ENCODE measurements at regions not wholly inside any gene's neighbourhood (a gene's known extent, or its start where the extent isn't known, plus 50 kb on each side); places are given as distances from the start of the nearest gene placed in this dataset.

DNA sequence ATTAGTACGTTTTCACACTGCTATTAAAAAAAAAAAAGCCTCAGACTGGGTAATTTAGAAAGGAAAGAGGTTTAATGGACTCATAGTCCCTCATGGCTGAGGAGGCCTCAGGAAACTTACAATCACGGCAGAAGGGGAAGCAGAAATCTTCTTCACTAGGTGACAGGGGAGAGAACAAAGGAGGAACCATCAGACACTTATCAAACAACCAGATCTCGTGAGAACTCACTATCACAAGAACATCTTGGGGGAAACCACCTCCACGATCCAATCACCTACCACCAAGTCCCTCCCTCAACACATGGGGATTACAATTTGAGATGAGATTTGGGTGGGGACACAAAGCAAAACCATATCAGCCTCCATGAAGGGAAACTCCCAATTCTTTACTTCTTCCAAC lies 85.2 kb upstream of the MAFB start:
- no peak for TF ChIP-seq CTCF (IDR thresholded peaks at IDR 0.05; ENCODE audit: low read length, missing control alignments)
- no peak for DNase-seq (ENCODE audit: low read depth)

GRCh38 chr20:40775561-40776146 lies 86.6 kb upstream of the MAFB start:
- no peak for DNase-seq (ENCODE audit: low read depth)
- TF ChIP-seq CTCF (IDR thresholded peaks at IDR 0.05; ENCODE audit: low read length, missing control alignments), result no peak
- H3K4me3 ChIP-seq (replicated peaks; ENCODE audit: low read depth, low read length), result no peak overlapping the region

More for the DNA sequence above, 85.2 kb upstream of the MAFB start:
- no peak overlapping the region for H3K4me3 ChIP-seq (replicated peaks; ENCODE audit: low read depth, low read length)

DNA sequence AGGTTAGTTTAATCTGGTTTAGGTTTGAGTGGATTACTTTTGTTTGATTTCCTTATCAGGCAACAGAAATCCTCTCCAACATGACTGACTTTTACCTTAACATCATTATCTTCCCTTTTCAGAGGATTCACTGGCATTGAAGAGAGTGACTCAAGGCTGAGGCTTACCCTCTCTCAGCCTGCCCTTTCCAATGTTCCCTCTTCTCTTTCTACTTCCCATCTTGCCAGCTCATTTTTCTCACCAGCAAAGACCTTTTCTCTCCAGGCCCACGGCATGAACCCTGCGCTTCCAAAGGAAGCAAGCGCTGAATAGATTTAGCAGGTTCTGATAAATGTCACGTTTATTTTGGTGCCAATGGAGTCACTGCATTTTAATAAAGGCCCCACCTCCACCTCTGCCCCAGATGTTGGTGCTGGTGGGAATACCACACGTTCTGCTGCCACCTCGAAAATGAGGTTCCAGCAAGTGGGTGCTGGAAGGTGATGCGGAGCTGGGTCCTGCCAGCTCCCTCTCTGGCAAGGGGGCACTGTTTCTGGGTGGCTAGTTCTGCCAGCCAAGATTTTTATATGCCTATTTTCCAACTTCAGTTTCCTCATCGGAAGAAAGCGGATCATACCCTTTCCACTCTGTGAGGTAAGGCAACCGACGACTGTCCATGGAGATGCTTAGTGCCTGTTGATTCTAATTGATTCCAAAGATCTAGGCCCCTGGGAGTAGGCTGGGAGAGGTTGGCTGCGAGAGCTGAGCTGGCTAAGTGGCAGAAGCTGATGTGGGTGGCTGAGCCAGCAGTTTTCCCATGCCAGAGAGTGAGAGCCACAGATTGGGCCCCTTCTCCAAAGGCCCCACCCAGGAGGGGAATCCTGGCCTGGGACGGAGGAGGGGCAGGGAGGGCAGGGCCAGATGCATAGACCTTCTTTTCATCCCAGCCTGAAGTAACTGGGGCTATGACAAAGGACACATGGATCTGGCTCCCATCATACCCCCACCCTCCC lies 87.7 kb upstream of the MAFB start:
- H3K4me3 ChIP-seq (replicated peaks; ENCODE audit: low read depth, low read length), result no peak overlapping the region
- no peak for DNase-seq (ENCODE audit: low read depth)
- no peak for TF ChIP-seq CTCF (IDR thresholded peaks at IDR 0.05; ENCODE audit: low read length, missing control alignments)

GRCh38 chr20:40777653-40778052 lies 88.6 kb upstream of the MAFB start:
- DNase-seq (ENCODE audit: low read depth), result no peak
- H3K4me3 ChIP-seq (replicated peaks; ENCODE audit: low read depth, low read length), result no peak overlapping the region
- TF ChIP-seq CTCF (IDR thresholded peaks at IDR 0.05; ENCODE audit: low read length, missing control alignments), result no peak

GRCh38 chr20:40778894-40779496 lies 90.0 kb upstream of the MAFB start:
- TF ChIP-seq CTCF (IDR thresholded peaks at IDR 0.05; ENCODE audit: low read length, missing control alignments), result no peak
- no peak overlapping the region for H3K4me3 ChIP-seq (replicated peaks; ENCODE audit: low read depth, low read length)
- no peak for DNase-seq (ENCODE audit: low read depth)

GRCh38 chr20:40781327-40782042 lies 92.4 kb upstream of the MAFB start:
- no peak for DNase-seq (ENCODE audit: low read depth)
- TF ChIP-seq CTCF (IDR thresholded peaks at IDR 0.05; ENCODE audit: low read length, missing control alignments), result no peak
- H3K4me3 ChIP-seq (replicated peaks; ENCODE audit: low read depth, low read length), result no peak overlapping the region

Data from fibroblast of pulmonary artery (primary cell).